IMR-90 (cell line): ENCODE measurements at regions not wholly inside any gene's neighbourhood (a gene's known extent, or its start where the extent isn't known, plus 50 kb on each side); places are given as distances from the start of the nearest gene placed in this dataset.
A peak's percentile ranks its signal among the peaks of the same experiment; 100 is the strongest.

ENCODE experiments used
- ATAC-seq: fragments of 200-7000 bp; cut with Tn5 transposase; 2 replicates; pipeline ENCODE4 v1.9.1; 2020; ENCODE audit warnings: low read depth, mild to moderate bottlenecking, moderate library complexity
- BruUV-seq: library from RNA; stranded (reverse); fragments of 400-500 nt; replicated peaks from 2 replicates; lab custom pipeline; 2021; lab: Mats Ljungman, UMichigan
- CTCF ChIA-PET: fragments of 300-600 bp; formaldehyde crosslinking; extraction: SDS; loops from one replicate; lab custom pipeline; 2021; ENCODE audit warnings: antibody characterized with exemption; lab: Yijun Ruan, JAX
- POLR2A ChIA-PET: fragments of 300-600 bp; sonication (Branson Sonifier 250); formaldehyde crosslinking; loops from one replicate; lab custom pipeline; 2022; ENCODE audit warnings: antibody characterized with exemption; ENCODE audit not compliant: unreplicated experiment; lab: Charles Lee
- DNase-seq: peaks from one replicate; pipeline ENCODE4 v3.0.0; 2013
- H2AFZ ChIP-seq: replicated peaks from 2 replicates; pipeline ENCODE3; 2013; ENCODE audit warnings: low read length, mild to moderate bottlenecking; ENCODE audit not compliant: poor library complexity
- H2AK5ac ChIP-seq: 2 replicates; pipeline ENCODE4 v1.6.1; 2013; ENCODE audit warnings: low read depth, low read length, inconsistent platforms
- H2AK9ac ChIP-seq: replicated peaks from 2 replicates; pipeline ENCODE3; 2013; ENCODE audit warnings: mild to moderate bottlenecking, low read depth, low read length, moderate library complexity; ENCODE audit not compliant: poor library complexity
- H2BK120ac ChIP-seq: 2 replicates; pipeline ENCODE4 v1.6.1; 2013; ENCODE audit warnings: low read depth, low read length, inconsistent platforms
- H2BK15ac ChIP-seq: 3 replicates; pipeline ENCODE4 v1.6.1; 2013; ENCODE audit warnings: low read depth, low read length, inconsistent platforms
- H2BK20ac ChIP-seq: 2 replicates; pipeline ENCODE4 v1.6.1; 2013; ENCODE audit warnings: low read depth, mild to moderate bottlenecking, inconsistent platforms, low read length, moderate library complexity
- H2BK5ac ChIP-seq: 2 replicates; pipeline ENCODE4 v1.6.1; 2013; ENCODE audit warnings: mild to moderate bottlenecking, low read depth, low read length, inconsistent platforms; ENCODE audit not compliant: poor library complexity, severe bottlenecking
- H3K14ac ChIP-seq: replicated peaks from 2 replicates; pipeline ENCODE4 v1.6.1; 2013; ENCODE audit warnings: low read depth, low read length, inconsistent platforms
- H3K18ac ChIP-seq: 2 replicates; pipeline ENCODE4 v1.6.1; 2013; ENCODE audit warnings: low read depth, low read length, control low read depth
- H3K23ac ChIP-seq: 2 replicates; pipeline ENCODE4 v1.6.1; 2013; ENCODE audit warnings: low read depth, low read length, inconsistent platforms
- H3K27ac ChIP-seq: 2 replicates; pipeline ENCODE4 v1.5.1; 2013; ENCODE audit warnings: mild to moderate bottlenecking, control low read depth, low read length; ENCODE audit not compliant: insufficient read depth
- H3K27me3 ChIP-seq: 2 replicates; pipeline ENCODE4 v1.6.1; 2013; ENCODE audit warnings: low read length; ENCODE audit not compliant: control insufficient read depth, insufficient read depth
- H3K36me3 ChIP-seq: 2 replicates; pipeline ENCODE4 v1.6.1; 2013; ENCODE audit warnings: low read length, mixed read lengths; ENCODE audit not compliant: control insufficient read depth, insufficient read depth
- H3K4ac ChIP-seq: 2 replicates; pipeline ENCODE4 v1.6.1; 2013; ENCODE audit warnings: low read depth, low read length, inconsistent platforms
- H3K4me1 ChIP-seq: 2 replicates; pipeline ENCODE4 v1.6.1; 2013; ENCODE audit warnings: low read length, mixed read lengths; ENCODE audit not compliant: control insufficient read depth, insufficient read depth
- H3K4me2 ChIP-seq: 2 replicates; pipeline ENCODE4 v1.6.1; 2013; ENCODE audit warnings: low read depth, mild to moderate bottlenecking, control low read depth, low read length, moderate library complexity
- H3K4me3 ChIP-seq: 2 replicates; pipeline ENCODE4 v1.5.1; 2013; ENCODE audit warnings: low read depth, mild to moderate bottlenecking, control low read depth, low read length, moderate library complexity; ENCODE audit not compliant: insufficient read depth
- H3K56ac ChIP-seq: 2 replicates; pipeline ENCODE4 v1.6.1; 2013; ENCODE audit warnings: low read length, inconsistent platforms; ENCODE audit not compliant: insufficient read depth; ENCODE audit errors: extremely low read depth
- H3K79me1 ChIP-seq, 2 experiments: 2 replicates each; pipeline ENCODE4 v1.6.1; 2013; ENCODE audit warnings: low read length in 2 of 2, inconsistent platforms in 1 of 2, low read depth in 1 of 2
- H3K9ac ChIP-seq: 2 replicates; pipeline ENCODE4 v1.6.1; 2013; ENCODE audit warnings: low read depth, low read length, control low read depth
- H3K9me1 ChIP-seq: 2 replicates; pipeline ENCODE4 v1.6.1; 2013; ENCODE audit warnings: low read length, inconsistent platforms; ENCODE audit not compliant: insufficient read depth
- H3K9me3 ChIP-seq: 2 replicates; pipeline ENCODE4 v1.6.1; 2013; ENCODE audit warnings: low read length; ENCODE audit not compliant: control insufficient read depth, insufficient read depth
- H4K20me1 ChIP-seq: 2 replicates; pipeline ENCODE4 v1.6.1; 2013; ENCODE audit warnings: low read length, inconsistent platforms; ENCODE audit not compliant: insufficient read depth
- H4K5ac ChIP-seq: 2 replicates; pipeline ENCODE4 v1.6.1; 2013; ENCODE audit warnings: mild to moderate bottlenecking, low read depth, low read length, control low read depth
- H4K8ac ChIP-seq, 2 experiments: 2 replicates each; pipeline ENCODE4 v1.6.1; 2013; ENCODE audit warnings: low read depth in 2 of 2, low read length in 2 of 2, control low read depth in 1 of 2, inconsistent platforms in 1 of 2
- H4K91ac ChIP-seq: 2 replicates; pipeline ENCODE4 v1.6.1; 2013; ENCODE audit warnings: low read depth, low read length, inconsistent platforms; ENCODE audit not compliant: insufficient read depth
- CEBPB ChIP-seq: IDR thresholded peaks from 2 replicates; pipeline ENCODE4 v1.6.1; 2012; ENCODE audit warnings: low read depth, low read length, improper control_type of control experiment
- CHD1 ChIP-seq: IDR thresholded peaks from 2 replicates; pipeline ENCODE4 v1.6.1; 2012; ENCODE audit warnings: low read depth, low read length, improper control_type of control experiment
- MAFK ChIP-seq: IDR thresholded peaks from 2 replicates; pipeline ENCODE4 v1.6.1; 2012; ENCODE audit warnings: low read depth, low read length, improper control_type of control experiment
- NFE2L2 ChIP-seq: fragments of 150-350 bp; IDR thresholded peaks from 2 replicates; pipeline ENCODE4 v1.6.1; 2016; ENCODE audit warnings: low read depth, mild to moderate bottlenecking, low read length
- RCOR1 ChIP-seq: IDR thresholded peaks from 2 replicates; pipeline ENCODE4 v1.6.1; 2012; ENCODE audit warnings: mild to moderate bottlenecking, low read length, improper control_type of control experiment; ENCODE audit not compliant: insufficient replicate concordance
- SMC3 ChIP-seq: fragments of 150-350 bp; IDR thresholded peaks from 2 replicates; pipeline ENCODE4 v1.6.1; 2016; ENCODE audit warnings: low read depth, mild to moderate bottlenecking, antibody characterized with exemption, low read length, moderate library complexity
- WGBS, 2 experiments: methylation state at CpG; one replicate each; pipeline versions ENCODE4 v1.1.5 to v1.1.7; 2013; ENCODE audit warnings: missing lambda C conversion rate in 2 of 2; ENCODE audit not compliant: insufficient read length in 1 of 2; ENCODE audit errors: extremely low coverage in 2 of 2; 5-methylcytosine and 5-hydroxymethylcytosine counted together
- dilution Hi-C: fragments of 300-500 bp; cut with HindIII; formaldehyde crosslinking; loops from one replicate; pipeline ENCODE4 v1.14.3; 2018; ENCODE audit warnings: low sequenced_read_pairs; ENCODE audit not compliant: unreplicated experiment
- in situ Hi-C: fragments of 300-500 bp; cut with MboI; formaldehyde crosslinking; loops from 3 replicates; pipeline ENCODE4 v1.14.3; 2019; ENCODE audit warnings: low sequenced_read_pairs, inconsistent platforms, mixed read lengths
- intact Hi-C: fragments of 100-400 bp; cut with micrococcal nuclease; formaldehyde crosslinking; loops from 2 replicates; pipeline ENCODE4 v1.10.0; 2022
- TF ChIP-seq, protein P1 (sequence below): fragments of 150-350 bp; IDR thresholded peaks from 2 replicates; pipeline ENCODE4 v1.6.1; 2016; ENCODE audit warnings: low read depth, mild to moderate bottlenecking, low read length, moderate library complexity, borderline replicate concordance

- Histone ChIP-seq H3K27ac (peak overlapping the region; percentile 89), H3K9ac (no peak overlapping the region; the same call in 1 of the 2 replicates), H3K27me3 (no peaks in the 10 kb centered on the region), H4K8ac (peak overlapping the region; percentile 7 to 75), H3K9me3 (no peaks in the 10 kb centered on the region), H2AK5ac (peak overlapping the region; percentile 93), H3K4ac (peak overlapping the region; percentile 77), H2BK15ac (peak overlapping the region; percentile 79; the same call in 2 of the 3 replicates), H3K14ac (peak overlapping the region; percentile 44), H4K91ac (peak overlapping the region; percentile 71), H2AFZ (peak overlapping the region; percentile 52), H3K56ac (no peak overlapping the region), H3K18ac (peak overlapping the region; percentile 94), H2BK120ac (peak overlapping the region; percentile 67), H3K36me3 (no peaks in the 10 kb centered on the region), H2BK5ac (peak overlapping the region; percentile 79), H3K4me2 (peak overlapping the region; percentile 24; the same call in 1 of the 2 replicates), H3K23ac (peak overlapping the region; percentile 15; the same call in 1 of the 2 replicates), H3K9me1 (peaks cover 3% of the 10 kb centered on the region), H3K4me1 (peaks cover 19% of the 10 kb centered on the region), H4K5ac (peak overlapping the region; percentile 25), H2BK20ac (peak overlapping the region; percentile 73), H3K79me1 (no peaks in the 10 kb centered on the region), H3K4me3 (no peak overlapping the region), H4K20me1 (no peaks in the 10 kb centered on the region), H2AK9ac (no peak overlapping the region)
- TF ChIP-seq SMC3 (no peak), NFE2L2 (no peak), MAFK (no peak), CEBPB (0 out of 2 replicates have a peak, but pooled peaks have one; percentile 2), CHD1 (no peak), RCOR1 (no peak)
- TF ChIP-seq, protein P1, sequence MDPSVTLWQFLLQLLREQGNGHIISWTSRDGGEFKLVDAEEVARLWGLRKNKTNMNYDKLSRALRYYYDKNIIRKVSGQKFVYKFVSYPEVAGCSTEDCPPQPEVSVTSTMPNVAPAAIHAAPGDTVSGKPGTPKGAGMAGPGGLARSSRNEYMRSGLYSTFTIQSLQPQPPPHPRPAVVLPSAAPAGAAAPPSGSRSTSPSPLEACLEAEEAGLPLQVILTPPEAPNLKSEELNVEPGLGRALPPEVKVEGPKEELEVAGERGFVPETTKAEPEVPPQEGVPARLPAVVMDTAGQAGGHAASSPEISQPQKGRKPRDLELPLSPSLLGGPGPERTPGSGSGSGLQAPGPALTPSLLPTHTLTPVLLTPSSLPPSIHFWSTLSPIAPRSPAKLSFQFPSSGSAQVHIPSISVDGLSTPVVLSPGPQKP: no peak
- in situ Hi-C loops: no loop called here
- POLR2A ChIA-PET: interaction anchor here (0.5 to 0.7 kb wide), 2 partner anchors 58 to 103 kb away, joined by 3 to 5 read pairs; no protein-coding TSS in a partner anchor
- dilution Hi-C loops: no loop called here
- BruUV-seq: TSS peak; percentile 66
- DNase-seq (peak; percentile 68), ATAC-seq (peak; percentile 7; the same call in 1 of the 2 replicates)
- CTCF ChIA-PET: interaction anchor here (0.6 kb wide), 1 partner anchor 561 kb away, joined by 5 read pairs; no protein-coding TSS in a partner anchor
- intact Hi-C loops: no loop called here
- no CpG with 5 or more reads among the region's 3 CpGs for WGBS, 2 experiments
These were observed 64.6 kb upstream of the KLF9 start for GRCh38 chr9:70478963-70479641.
